GM23338 (cell line): ENCODE measurements at regions not wholly inside any gene's neighbourhood (a gene's known extent, or its start where the extent isn't known, plus 50 kb on each side); places are given as distances from the start of the nearest gene placed in this dataset.

Source experiments
- ATAC-seq: fragments of 200-7000 bp; cut with Tn5 transposase; 3 replicates; pipeline ENCODE4 v1.9.1; 2020
- DNase-seq: peaks from one replicate; pipeline ENCODE4 v3.0.0-alpha.2; 2015; ENCODE audit warnings: low spot score
- H2AFZ ChIP-seq: fragments of 200-600 bp; sonication (generic); 2 replicates; pipeline ENCODE4 v1.8.0; 2016; ENCODE audit warnings: antibody characterized with exemption, mild to moderate bottlenecking, moderate library complexity
- H3F3A ChIP-seq: fragments of 200-600 bp; sonication (generic); replicated peaks from 2 replicates; pipeline ENCODE4 v1.8.0; 2017; ENCODE audit warnings: antibody characterized with exemption, mixed run types, low read depth
- H3K27ac ChIP-seq: fragments of 200-600 bp; sonication (generic); 2 replicates; pipeline ENCODE4 v1.6.1; 2016; ENCODE audit warnings: low read depth
- H3K27me3 ChIP-seq: fragments of 200-600 bp; sonication (generic); 2 replicates; pipeline ENCODE4 v1.8.0; 2016; ENCODE audit warnings: mild to moderate bottlenecking, mixed run types, moderate library complexity; ENCODE audit not compliant: insufficient read depth
- H3K36me3 ChIP-seq: fragments of 200-600 bp; sonication (generic); 2 replicates; pipeline ENCODE4 v1.8.0; 2016; ENCODE audit warnings: mild to moderate bottlenecking; ENCODE audit not compliant: insufficient read depth
- H3K4me1 ChIP-seq: fragments of 200-600 bp; sonication (generic); 2 replicates; pipeline ENCODE4 v1.8.0; 2016; ENCODE audit warnings: mild to moderate bottlenecking, moderate library complexity; ENCODE audit not compliant: insufficient read depth
- H3K4me2 ChIP-seq: fragments of 200-600 bp; sonication (generic); 2 replicates; pipeline ENCODE4 v1.7.1; 2017; ENCODE audit warnings: mixed run types
- H3K4me3 ChIP-seq: fragments of 200-600 bp; sonication (generic); 2 replicates; pipeline ENCODE4 v1.6.1; 2016; ENCODE audit warnings: mixed run types
- H3K79me2 ChIP-seq: fragments of 200-600 bp; sonication (generic); replicated peaks from 2 replicates; pipeline ENCODE4 v1.8.0; 2017; ENCODE audit warnings: mild to moderate bottlenecking; ENCODE audit not compliant: insufficient read depth
- H3K9me2 ChIP-seq: fragments of 200-600 bp; sonication (generic); 2 replicates; pipeline ENCODE4 v1.8.0; 2017; ENCODE audit not compliant: insufficient read depth
- H4K20me1 ChIP-seq: fragments of 200-600 bp; sonication (generic); replicated peaks from 2 replicates; pipeline ENCODE4 v1.8.0; 2017; ENCODE audit warnings: mild to moderate bottlenecking; ENCODE audit not compliant: insufficient read depth
- H3K27ac Mint-ChIP-seq: 2 replicates; pipeline ENCODE4 v1.8.0; 2020; ENCODE audit warnings: inconsistent platforms, mild to moderate bottlenecking, moderate library complexity, mixed read lengths
- H3K27me3 Mint-ChIP-seq: 3 replicates; pipeline ENCODE4 v1.8.0; 2022; ENCODE audit warnings: low read depth, mild to moderate bottlenecking, moderate library complexity, mixed read lengths, inconsistent platforms; ENCODE audit not compliant: insufficient read depth, poor library complexity
- H3K36me3 Mint-ChIP-seq: 3 replicates; pipeline ENCODE4 v1.8.0; 2021; ENCODE audit warnings: low read depth, mild to moderate bottlenecking, inconsistent platforms, moderate library complexity, mixed read lengths
- H3K4me1 Mint-ChIP-seq: 3 replicates; pipeline ENCODE4 v1.8.0; 2020; ENCODE audit warnings: mild to moderate bottlenecking, inconsistent platforms, mixed read lengths
- H3K4me3 Mint-ChIP-seq: 3 replicates; pipeline ENCODE4 v1.8.0; 2021; ENCODE audit warnings: moderate library complexity, mild to moderate bottlenecking, inconsistent platforms, mixed read lengths
- H3K9me3 Mint-ChIP-seq: 3 replicates; pipeline ENCODE4 v1.8.0; 2020; ENCODE audit warnings: moderate library complexity, mild to moderate bottlenecking, inconsistent platforms, mixed read lengths
- CREB1 ChIP-seq: fragments of 250-450 bp; sonication (Bioruptor Pico); IDR thresholded peaks from 2 replicates; pipeline ENCODE4 v1.5.0; 2020; ENCODE audit warnings: low read depth, mild to moderate bottlenecking, moderate library complexity
- CTCF ChIP-seq, 2 experiments: fragments of 200-600 bp in 1 of 2; sonication (generic) in 1 of 2; conservative IDR thresholded peaks; 2 replicates each; pipeline versions ENCODE4 v1.5.1 to v1.6.1; 2016 to 2017; ENCODE audit warnings: antibody characterized with exemption in 2 of 2, low read depth in 2 of 2, mild to moderate bottlenecking in 2 of 2, moderate library complexity in 1 of 2
- EZH2 ChIP-seq: fragments of 200-600 bp; sonication (generic); IDR thresholded peaks from one replicate; pipeline ENCODE4 v1.8.0; 2017; ENCODE audit warnings: antibody characterized with exemption, mild to moderate bottlenecking, low read depth; ENCODE audit not compliant: unreplicated experiment
- EZH2phosphoT487 ChIP-seq: fragments of 200-600 bp; sonication (generic); IDR thresholded peaks from one replicate; pipeline ENCODE4 v1.8.1; 2018; ENCODE audit warnings: antibody characterized with exemption; ENCODE audit not compliant: unreplicated experiment
- JUNB ChIP-seq: IDR thresholded peaks from one replicate; pipeline ENCODE4 v1.6.1; 2016; ENCODE audit warnings: antibody characterized with exemption; ENCODE audit not compliant: unreplicated experiment
- NANOG ChIP-seq: IDR thresholded peaks from 2 replicates; pipeline ENCODE4 v1.6.1; 2016; ENCODE audit warnings: antibody characterized with exemption, borderline replicate concordance
- POLR2AphosphoS5 ChIP-seq: IDR thresholded peaks from 2 replicates; pipeline ENCODE4 v1.6.1; 2016; ENCODE audit warnings: antibody characterized with exemption, low read depth
- ZNF114 ChIP-seq: fragments of 250-450 bp; sonication (Bioruptor Pico); IDR thresholded peaks from 2 replicates; pipeline ENCODE4 v1.5.0; 2020; ENCODE audit warnings: mild to moderate bottlenecking, moderate library complexity
- ZNF331 ChIP-seq: fragments of 250-450 bp; sonication (Bioruptor Pico); IDR thresholded peaks from 2 replicates; pipeline ENCODE4 v1.5.0; 2020; ENCODE audit warnings: low read depth, mild to moderate bottlenecking, moderate library complexity
- TF ChIP-seq, protein P1 (sequence below): IDR thresholded peaks from one replicate; pipeline ENCODE4 v1.6.1; 2018; ENCODE audit warnings: antibody characterized with exemption; ENCODE audit not compliant: unreplicated experiment
- TF ChIP-seq, protein P2 (sequence below): IDR thresholded peaks from 2 replicates; pipeline ENCODE4 v1.6.1; 2016; ENCODE audit warnings: antibody characterized with exemption

- no peaks in the 10 kb centered on the region for H3K4me1 ChIP-seq
- no peak overlapping the region for H3K4me2 ChIP-seq
- no peaks in the 10 kb centered on the region for H3K36me3 ChIP-seq
- no peak for DNase-seq
- Mint-ChIP-seq H3K9me3 (no peaks in the 10 kb centered on the region; the same call in 2 of the 3 replicates), H3K27ac (no peak overlapping the region), H3K36me3 (no peaks in the 10 kb centered on the region), H3K27me3 (peaks cover 8% of the 10 kb centered on the region), H3K4me1 (0 out of 3 replicates have a peak, but pooled peaks cover 2% of the 10 kb centered on the region), H3K4me3 (no peak overlapping the region)
- no peaks in the 10 kb centered on the region for H3K9me2 ChIP-seq
- no peaks in the 10 kb centered on the region for H3F3A ChIP-seq
- no peaks in the 10 kb centered on the region for H3K79me2 ChIP-seq
- H3K27ac ChIP-seq: no peak overlapping the region
- ATAC-seq: no peak
- TF ChIP-seq CTCF (conservative IDR thresholded peaks at IDR 0.05; ENCODE audit: low read depth in 2 of 2) (no peak), EZH2phosphoT487 (no peak), JUNB (no peak), NANOG (no peak), EZH2 (no peak), CREB1 (CRISPR knock-in tag) (no peak)
- TF ChIP-seq, protein P1, sequence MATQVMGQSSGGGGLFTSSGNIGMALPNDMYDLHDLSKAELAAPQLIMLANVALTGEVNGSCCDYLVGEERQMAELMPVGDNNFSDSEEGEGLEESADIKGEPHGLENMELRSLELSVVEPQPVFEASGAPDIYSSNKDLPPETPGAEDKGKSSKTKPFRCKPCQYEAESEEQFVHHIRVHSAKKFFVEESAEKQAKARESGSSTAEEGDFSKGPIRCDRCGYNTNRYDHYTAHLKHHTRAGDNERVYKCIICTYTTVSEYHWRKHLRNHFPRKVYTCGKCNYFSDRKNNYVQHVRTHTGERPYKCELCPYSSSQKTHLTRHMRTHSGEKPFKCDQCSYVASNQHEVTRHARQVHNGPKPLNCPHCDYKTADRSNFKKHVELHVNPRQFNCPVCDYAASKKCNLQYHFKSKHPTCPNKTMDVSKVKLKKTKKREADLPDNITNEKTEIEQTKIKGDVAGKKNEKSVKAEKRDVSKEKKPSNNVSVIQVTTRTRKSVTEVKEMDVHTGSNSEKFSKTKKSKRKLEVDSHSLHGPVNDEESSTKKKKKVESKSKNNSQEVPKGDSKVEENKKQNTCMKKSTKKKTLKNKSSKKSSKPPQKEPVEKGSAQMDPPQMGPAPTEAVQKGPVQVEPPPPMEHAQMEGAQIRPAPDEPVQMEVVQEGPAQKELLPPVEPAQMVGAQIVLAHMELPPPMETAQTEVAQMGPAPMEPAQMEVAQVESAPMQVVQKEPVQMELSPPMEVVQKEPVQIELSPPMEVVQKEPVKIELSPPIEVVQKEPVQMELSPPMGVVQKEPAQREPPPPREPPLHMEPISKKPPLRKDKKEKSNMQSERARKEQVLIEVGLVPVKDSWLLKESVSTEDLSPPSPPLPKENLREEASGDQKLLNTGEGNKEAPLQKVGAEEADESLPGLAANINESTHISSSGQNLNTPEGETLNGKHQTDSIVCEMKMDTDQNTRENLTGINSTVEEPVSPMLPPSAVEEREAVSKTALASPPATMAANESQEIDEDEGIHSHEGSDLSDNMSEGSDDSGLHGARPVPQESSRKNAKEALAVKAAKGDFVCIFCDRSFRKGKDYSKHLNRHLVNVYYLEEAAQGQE: no peak
- TF ChIP-seq, protein P2, sequence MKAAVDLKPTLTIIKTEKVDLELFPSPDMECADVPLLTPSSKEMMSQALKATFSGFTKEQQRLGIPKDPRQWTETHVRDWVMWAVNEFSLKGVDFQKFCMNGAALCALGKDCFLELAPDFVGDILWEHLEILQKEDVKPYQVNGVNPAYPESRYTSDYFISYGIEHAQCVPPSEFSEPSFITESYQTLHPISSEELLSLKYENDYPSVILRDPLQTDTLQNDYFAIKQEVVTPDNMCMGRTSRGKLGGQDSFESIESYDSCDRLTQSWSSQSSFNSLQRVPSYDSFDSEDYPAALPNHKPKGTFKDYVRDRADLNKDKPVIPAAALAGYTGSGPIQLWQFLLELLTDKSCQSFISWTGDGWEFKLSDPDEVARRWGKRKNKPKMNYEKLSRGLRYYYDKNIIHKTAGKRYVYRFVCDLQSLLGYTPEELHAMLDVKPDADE: no peak
- H3K4me3 ChIP-seq: no peak overlapping the region
- no peak overlapping the region for H2AFZ ChIP-seq
- no peaks in the 10 kb centered on the region for H3K27me3 ChIP-seq
- H4K20me1 ChIP-seq: no peaks in the 10 kb centered on the region
Observed at GRCh38 chr10:78863906-78864239, 204.9 kb upstream of the ZMIZ1 start.

- no peaks in the 10 kb centered on the region for H3K79me2 ChIP-seq
- ATAC-seq: no peak
- H3K9me2 ChIP-seq: no peaks in the 10 kb centered on the region
- no peaks in the 10 kb centered on the region for H3F3A ChIP-seq
- H3K4me1 ChIP-seq: no peaks in the 10 kb centered on the region
- Mint-ChIP-seq H3K27ac (no peak overlapping the region), H3K36me3 (no peaks in the 10 kb centered on the region), H3K9me3 (no peaks in the 10 kb centered on the region; the same call in 2 of the 3 replicates), H3K4me3 (no peak overlapping the region), H3K4me1 (no peaks in the 10 kb centered on the region), H3K27me3 (peaks cover 9% of the 10 kb centered on the region)
- no peaks in the 10 kb centered on the region for H3K36me3 ChIP-seq
- H3K27ac ChIP-seq: no peak overlapping the region
- no peak overlapping the region for H2AFZ ChIP-seq
- no peak overlapping the region for H3K4me3 ChIP-seq
- no peak for DNase-seq
- no peaks in the 10 kb centered on the region for H4K20me1 ChIP-seq
- no peaks in the 10 kb centered on the region for H3K27me3 ChIP-seq
- H3K4me2 ChIP-seq: no peak overlapping the region
- TF ChIP-seq ZNF331 (CRISPR knock-in tag) (no peak), EZH2 (no peak), ZNF114 (CRISPR knock-in tag) (no peak), NANOG (no peak), POLR2AphosphoS5 (no peak), JUNB (no peak), CTCF (conservative IDR thresholded peaks at IDR 0.05; ENCODE audit: low read depth in 2 of 2) (no peak)
- TF ChIP-seq, protein P1: no peak
Observed at GRCh38 chr10:78864761-78865537, 203.8 kb upstream of the ZMIZ1 start.
